Gastrocnemius medialis (tissue), 4 donors: ENCODE measurements at regions not wholly inside any gene's neighbourhood (a gene's known extent, or its start where the extent isn't known, plus 50 kb on each side); places are given as distances from the start of the nearest gene placed in this dataset.

ENCODE experiments used
- POLR2A ChIP-seq, 2 donors: fragments of 450-650 bp; IDR thresholded peaks; one replicate each; pipeline ENCODE4 v1.6.1; 2017; ENCODE audit warnings: antibody characterized with exemption in 2 of 2, mild to moderate bottlenecking in 2 of 2, moderate library complexity in 2 of 2
- TF ChIP-seq, protein P1 (sequence below), 5 experiments: fragments of 450-650 bp in 3 of 5; fragments of 200-600 bp in 2 of 5; sonication (generic) in 2 of 5; IDR thresholded peaks in 4 of 5; conservative IDR thresholded peaks in 1 of 5; 1 replicate in 4 of 5; 2 replicates in 1 of 5; pipeline ENCODE4 v1.5.1; 2016 to 2019; ENCODE audit warnings: antibody characterized with exemption in 5 of 5, mild to moderate bottlenecking in 3 of 5, moderate library complexity in 3 of 5

DNA sequence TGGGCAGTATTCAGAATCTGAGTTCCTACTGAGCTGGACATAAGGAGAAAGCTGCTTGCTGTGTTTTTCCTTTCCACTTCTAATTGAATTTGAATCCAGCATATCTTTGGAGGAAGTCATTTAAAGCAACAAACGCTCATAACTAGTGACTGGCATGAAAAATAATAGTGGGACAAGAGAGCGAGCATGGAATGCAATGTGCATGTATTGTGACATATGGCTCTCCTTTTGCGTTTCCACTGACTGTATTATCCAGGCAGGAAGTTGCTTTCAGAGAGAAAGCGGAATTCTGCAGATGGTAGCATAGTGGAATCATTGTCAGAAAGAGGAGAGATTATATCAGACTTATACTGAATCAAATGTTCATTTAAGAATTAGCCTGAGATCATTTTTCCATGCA is 368.6 kb downstream of the REEP3 start:
- TF ChIP-seq, protein P1, sequence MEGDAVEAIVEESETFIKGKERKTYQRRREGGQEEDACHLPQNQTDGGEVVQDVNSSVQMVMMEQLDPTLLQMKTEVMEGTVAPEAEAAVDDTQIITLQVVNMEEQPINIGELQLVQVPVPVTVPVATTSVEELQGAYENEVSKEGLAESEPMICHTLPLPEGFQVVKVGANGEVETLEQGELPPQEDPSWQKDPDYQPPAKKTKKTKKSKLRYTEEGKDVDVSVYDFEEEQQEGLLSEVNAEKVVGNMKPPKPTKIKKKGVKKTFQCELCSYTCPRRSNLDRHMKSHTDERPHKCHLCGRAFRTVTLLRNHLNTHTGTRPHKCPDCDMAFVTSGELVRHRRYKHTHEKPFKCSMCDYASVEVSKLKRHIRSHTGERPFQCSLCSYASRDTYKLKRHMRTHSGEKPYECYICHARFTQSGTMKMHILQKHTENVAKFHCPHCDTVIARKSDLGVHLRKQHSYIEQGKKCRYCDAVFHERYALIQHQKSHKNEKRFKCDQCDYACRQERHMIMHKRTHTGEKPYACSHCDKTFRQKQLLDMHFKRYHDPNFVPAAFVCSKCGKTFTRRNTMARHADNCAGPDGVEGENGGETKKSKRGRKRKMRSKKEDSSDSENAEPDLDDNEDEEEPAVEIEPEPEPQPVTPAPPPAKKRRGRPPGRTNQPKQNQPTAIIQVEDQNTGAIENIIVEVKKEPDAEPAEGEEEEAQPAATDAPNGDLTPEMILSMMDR (IDR thresholded peaks at IDR 0.05 in 4 of 5, conservative IDR thresholded peaks at IDR 0.05 in 1 of 5), result no peak
- no peak for TF ChIP-seq POLR2A (IDR thresholded peaks at IDR 0.05)
